ENCODE measurements at regions not wholly inside any gene's neighbourhood (a gene's known extent, or its start where the extent isn't known, plus 50 kb on each side); places are given as distances from the start of the nearest gene placed in this dataset.
A peak's percentile ranks its signal among the peaks of the same experiment; 100 is the strongest.
"Not testable (repeated sequence)": the region's sequence is repeated elsewhere in the genome, so short reads cannot be mapped to it uniquely, and the experiment has no call there.

DNA sequence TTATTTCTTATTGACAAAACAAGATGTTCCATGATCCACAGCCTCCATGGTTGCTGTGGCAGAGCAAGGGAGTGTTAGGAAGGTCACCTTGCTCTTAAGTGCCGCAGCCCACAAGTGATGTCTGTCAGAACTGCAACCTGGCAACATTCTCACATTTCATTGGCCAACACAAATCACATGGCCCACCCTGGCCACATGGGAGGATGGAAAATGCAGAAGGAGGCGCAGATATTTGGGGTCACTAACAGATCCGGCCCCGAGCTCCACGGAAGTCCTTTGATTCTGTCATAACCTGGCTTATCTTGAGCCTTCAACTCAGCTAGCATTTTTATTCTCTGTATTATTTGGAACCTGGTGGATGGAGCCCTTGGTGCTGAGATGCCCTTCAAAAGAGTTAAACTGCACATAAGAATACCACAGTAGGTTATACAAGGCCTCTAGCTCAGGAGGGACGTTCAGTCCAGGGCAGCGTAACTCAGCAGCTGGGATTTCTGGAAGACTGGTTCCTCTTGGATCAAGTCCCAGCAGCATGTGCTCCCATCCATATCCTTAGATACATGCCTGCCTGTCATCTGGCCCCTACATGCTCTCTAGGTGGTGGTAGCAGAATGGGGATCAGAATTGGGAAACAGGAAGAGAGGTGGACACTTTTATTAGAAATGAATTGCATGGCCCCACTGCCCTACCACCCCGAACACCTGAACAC is 508.1 kb downstream of the HAPSTR1 start:
- no peak for DNase-seq

DNA sequence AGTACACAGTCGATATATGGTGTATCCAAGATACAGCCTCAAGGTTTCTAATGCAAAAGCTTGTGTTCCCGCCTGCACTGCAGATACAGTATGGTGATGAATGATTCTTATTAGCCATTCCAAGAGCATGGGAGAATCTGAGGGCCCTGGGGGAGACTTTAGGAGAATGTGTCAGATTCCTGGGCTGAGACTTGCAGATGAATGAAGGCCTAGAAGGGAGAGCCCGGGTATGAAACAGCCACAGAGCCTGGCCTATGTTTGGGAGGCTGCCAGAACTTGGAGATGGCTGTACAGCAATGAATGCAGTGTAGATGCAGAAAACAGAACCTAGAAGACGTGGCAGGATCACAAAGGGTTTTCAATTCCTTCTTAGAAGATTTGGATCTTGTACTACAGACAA is 510.7 kb downstream of the HAPSTR1 start:
- DNase-seq: no peak

- no peak for DNase-seq
Observed at GRCh38 chr16:9603316-9603715, 511.9 kb downstream of the HAPSTR1 start.

DNA sequence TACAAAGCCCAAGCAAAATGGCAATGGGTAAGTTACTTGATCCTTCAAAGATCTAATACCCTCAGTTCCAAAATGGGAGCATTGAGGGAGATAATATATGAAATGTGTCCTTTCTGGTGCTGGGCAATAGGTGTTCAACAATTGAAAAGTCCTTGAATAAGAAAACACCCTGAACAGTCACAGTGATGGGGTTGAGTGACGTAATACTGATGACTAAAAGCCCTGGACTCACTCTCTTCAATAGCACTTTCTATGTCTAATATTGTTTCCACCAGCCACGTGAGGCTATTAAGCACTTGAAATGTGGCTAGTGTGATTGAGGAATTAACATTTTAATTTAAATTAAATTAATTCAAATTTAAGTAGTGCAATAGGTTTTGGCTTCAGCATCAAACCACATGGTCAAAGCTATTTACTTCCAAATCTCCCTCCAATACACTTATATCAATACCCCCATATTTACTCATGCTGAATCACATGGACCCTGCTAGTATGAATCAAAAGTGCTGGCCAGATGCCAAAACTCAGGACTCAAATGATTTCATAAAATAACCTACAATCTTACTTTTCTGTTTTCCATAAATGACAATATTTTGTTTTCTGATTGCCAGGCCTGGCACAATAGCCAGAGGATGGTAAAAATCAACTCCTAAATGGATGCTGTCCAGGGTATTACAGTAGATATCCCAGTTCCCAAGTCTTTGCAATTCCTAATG is 516.2 kb downstream of the HAPSTR1 start:
- DNase-seq: no peak

- no peak for DNase-seq
Observed at GRCh38 chr16:9610727-9611126, 519.3 kb downstream of the HAPSTR1 start.

GRCh38 chr16:9612267-9612666 is 520.8 kb downstream of the HAPSTR1 start:
- DNase-seq: no peak

DNA sequence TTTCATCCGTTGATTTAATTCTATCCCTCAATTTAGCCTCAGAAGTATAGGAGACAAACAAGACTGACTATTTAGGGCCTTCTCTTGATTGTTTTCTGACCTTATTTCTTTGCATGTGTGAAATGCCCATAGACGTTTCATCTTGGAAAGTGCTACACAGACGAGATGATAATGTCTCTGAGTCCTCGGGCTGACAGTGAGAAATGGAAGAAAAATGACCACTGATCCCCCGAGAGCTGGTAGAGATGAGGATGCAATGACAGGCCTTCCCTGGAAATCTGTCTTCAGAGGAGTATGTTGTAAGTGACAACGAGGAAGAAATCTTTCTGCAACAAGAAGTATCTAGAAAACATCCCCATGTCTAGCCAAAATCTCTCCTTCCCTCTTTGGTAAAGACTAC is 522.9 kb downstream of the HAPSTR1 start:
- no peak for DNase-seq

DNA sequence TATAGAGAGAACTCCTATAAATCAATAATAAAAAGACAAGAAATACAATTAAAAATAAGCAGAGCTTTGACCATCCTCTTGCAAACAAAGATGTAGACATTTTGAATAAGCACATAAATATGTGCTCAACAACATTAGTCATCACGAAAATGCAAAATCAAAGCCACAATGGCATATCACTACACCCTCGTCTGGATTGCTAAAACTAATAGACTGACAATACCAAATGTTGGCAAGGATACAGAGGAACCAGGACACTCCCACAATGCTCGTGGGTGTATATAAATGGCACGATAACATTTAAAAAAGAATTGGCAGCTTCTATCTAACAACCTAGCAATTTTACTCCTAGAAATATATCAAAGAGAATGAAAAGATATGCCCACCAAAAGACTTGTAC is 530.8 kb downstream of the HAPSTR1 start:
- no peak for DNase-seq

DNA sequence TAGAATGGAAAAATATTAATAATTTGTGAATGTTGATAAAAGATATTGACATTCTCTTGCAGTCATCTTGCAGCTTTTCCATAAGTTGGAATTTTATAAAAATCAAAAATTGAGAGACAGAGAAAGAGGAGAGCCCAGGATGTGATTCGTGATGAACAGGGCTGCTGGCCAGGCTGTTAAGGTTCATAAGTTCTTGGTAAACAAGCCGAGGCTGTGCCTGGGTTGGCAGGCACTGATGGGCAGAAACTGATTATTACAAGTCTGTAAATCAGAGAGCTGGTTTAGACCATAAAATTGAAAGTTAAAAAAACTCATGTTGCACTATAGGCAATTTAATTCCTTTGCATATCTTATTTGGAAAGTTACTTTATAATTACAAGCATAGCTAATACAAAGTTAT is 533.7 kb downstream of the HAPSTR1 start:
- no peak for DNase-seq

- DNase-seq: no peak
Observed at GRCh38 chr16:9627427-9627826, 536.0 kb downstream of the HAPSTR1 start.

DNA sequence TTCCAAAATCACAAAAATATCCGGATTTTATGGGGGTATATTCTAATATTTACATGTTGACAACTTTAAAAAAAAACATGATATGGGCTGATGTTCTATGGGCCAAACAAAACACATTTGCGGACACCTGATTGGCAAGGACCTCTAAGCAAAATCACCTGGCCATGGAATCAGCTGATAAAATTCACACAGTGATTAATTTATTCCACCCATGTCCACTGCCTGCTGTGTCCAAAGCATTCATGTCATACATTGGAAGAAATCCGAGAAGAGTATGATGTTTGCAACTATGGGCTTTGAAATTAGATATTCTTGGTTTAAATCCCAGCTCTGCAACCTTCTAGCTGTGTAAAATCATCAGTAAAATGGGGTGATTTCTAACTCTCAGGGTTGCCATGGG is 538.7 kb downstream of the HAPSTR1 start:
- DNase-seq: no peak

GRCh38 chr16:9630985-9631384 is 539.5 kb downstream of the HAPSTR1 start:
- DNase-seq: no peak

- DNase-seq: no peak
Observed at GRCh38 chr16:9633844-9634243, 542.4 kb downstream of the HAPSTR1 start.

DNA sequence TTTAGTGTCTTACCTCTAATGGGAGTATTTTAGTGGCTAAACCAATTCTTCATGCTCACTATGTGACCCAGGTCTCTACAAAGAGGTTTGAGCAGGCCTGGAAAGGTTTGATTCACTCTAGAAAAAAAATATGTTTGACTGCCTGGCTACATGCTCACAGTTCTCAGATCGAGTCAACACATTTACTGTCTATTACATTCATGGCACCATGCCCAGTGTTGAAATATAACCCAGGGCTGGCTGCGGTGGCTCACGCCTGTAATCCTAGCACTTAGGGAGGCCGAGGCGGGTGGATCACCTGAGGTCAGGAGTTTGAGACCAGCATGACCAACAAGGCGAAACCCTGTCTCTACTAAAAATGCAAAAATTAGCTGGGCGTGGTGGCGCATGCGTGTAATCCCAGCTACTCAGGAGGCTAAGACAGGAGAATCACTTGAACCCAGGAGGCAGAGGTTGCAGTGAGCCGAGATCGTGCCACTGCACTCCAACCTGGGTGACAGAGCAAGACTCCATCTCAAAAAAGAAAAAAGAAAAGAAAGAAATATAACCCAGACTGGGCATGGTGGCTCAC is 543.8 kb downstream of the HAPSTR1 start:
- not testable (repeated sequence) for DNase-seq

DNA sequence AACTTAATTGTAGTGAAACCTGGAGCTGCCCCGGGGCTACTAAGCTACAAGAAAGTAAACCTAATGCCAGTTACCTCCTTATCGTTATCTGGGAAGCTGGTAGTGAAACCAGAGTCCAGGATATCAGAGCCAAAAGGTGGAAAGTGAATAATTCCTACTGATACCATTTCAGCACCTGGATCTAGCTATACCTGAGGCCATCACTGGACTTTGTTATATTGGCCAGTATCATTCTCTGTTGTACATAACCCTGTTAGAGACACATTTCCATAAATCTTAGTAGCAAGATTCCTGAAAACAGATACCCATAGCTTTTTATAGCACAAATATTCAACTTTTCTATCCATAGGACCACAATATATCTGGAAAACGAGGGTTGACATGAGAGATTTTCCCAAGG is 538.0 kb downstream of the GRIN2A start:
- no peak for DNase-seq

DNA sequence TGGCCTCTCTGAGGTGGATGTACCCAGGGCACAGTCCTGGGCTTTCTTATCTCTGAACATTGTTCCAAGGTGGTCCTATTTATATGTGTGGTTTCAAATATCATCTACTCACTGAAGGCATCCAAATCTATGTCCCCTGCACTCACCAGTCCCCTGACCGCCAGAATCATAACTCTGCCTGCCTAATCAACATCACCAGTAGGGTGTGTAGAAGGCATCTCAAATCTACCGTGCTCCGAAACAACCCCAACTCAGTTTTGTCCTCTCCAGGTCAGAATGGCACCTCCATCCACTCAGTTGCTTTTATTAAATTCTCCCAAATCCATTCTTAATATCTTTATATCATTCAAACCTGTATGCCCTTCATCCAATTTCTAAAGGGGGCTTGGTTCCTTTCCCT is 536.3 kb downstream of the GRIN2A start:
- DNase-seq: no peak

DNA sequence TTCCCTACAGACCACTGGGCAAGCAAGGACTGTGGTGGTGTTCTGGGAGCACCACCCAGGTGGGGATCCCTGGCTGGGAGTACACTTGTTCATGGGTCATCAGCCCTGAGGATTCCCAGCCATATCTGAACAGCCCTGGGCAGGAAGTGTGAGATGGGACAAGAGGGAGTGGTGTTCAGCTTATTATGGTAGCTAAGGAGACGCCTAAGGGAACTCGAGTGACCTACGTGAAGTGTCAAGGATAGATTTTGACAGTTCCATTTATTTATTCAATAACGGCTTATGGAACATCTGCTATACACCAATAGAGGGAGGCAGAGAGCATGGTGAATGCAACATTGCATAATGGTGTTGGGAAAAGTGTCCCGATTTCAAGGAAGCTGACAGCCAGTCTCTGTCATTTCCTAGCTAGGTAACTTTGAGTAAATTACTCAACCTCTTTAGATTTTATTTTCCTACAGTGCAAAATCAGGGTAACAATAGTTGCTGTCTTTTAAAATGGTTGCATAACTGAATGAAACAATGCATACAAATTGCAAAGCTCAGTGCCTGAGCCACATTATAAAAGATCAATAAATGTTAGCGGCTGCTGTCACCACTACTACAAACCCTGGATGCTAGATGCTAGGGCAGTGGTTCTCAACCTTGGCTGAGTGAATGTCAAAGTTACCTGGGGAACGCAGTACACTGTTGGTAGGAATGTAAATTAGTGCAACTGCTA is 534.1 kb downstream of the GRIN2A start:
- DNase-seq: peak; percentile 2

- no peak for DNase-seq
Observed at GRCh38 chr16:9650284-9650683, 531.9 kb downstream of the GRIN2A start.

DNA sequence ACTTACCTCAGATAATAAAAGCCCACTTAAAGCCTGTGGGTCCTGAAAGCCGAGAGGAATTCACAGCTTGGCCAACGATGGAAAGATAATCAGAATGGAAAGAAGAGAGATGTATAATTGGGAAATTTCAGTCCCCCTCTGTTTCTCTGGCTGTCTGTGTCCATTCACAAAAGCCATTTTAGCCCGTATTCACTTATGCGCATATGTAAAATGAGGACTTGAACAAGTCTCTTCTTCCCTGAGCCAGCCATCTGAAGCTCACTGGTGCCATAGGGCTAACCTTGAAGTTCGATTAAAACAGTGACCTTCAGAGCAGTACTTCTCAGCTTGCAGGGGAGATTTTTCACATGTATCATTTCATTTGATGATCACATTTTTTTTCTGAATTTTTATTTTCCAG is 527.2 kb downstream of the GRIN2A start:
- no peak for DNase-seq

GRCh38 chr16:9657641-9658040 is 524.6 kb downstream of the GRIN2A start:
- no peak for DNase-seq

DNA sequence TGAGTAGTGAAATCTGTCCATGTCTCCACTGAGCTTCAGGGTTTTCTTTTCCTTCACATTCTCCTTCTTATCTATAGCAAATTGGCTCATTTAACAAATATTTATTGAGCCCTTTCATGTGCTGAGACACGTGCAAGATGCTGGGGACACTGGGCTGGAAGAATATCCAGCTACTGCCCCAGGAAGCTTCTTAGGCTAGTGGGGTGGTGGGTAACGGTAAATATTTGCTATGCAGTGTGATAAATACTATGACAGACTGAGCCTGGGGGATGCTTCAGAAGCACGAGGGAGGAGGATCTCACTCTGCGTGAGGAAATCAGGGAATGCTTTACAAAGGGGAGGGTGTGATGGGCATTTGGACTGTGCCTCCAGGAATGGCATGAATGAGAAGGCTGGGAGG is 524.1 kb downstream of the GRIN2A start:
- DNase-seq: no peak

GRCh38 chr16:9658586-9658985 is 523.6 kb downstream of the GRIN2A start:
- DNase-seq: no peak

DNA sequence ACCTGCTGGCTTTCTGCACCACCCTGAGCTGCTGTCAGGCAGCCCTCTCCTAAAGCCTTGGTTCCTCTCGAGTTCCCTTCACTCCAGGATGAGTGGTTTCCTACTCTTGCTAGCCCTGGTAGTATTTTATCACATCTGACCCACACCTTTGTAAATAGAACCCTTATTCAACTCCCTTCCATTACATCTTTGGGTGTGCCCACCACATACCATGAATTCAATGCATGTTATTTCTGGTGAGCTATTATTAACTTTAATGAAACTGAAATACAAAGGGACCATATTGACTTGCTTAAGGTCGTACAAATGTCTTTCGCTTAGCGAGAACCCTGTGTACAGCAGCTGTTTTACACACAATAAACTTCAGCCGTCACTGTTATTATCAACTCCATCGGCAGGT is 521.3 kb downstream of the GRIN2A start:
- DNase-seq: no peak
